ENCODE measurements at regions not wholly inside any gene's neighbourhood (a gene's known extent, or its start where the extent isn't known, plus 50 kb on each side); places are given as distances from the start of the nearest gene placed in this dataset.

DNA sequence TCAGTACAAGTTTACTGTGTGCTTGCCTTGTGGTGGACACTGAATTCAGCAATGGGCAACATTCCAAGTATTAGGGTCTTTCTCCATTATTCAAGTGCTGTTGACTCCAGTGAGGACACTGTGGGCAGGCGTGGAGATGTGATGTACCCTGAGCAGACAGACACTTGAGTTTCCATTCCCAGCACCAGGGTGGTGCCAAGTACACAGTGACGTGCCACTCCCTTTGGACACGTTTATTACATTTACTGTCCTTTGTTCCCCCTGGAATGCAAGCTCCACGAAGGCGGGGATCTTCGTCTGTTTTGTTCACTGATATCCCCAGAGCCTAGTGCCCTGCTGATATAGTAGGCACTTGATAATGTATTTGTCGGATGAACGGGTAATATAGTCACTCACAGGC lies 130.6 kb upstream of the STX18 start:
- Histone ChIP-seq H3K27ac (ENCODE audit: extremely low read depth, low read depth, low read length) (no peak overlapping the region), H3K4me1 (ENCODE audit: control insufficient read depth, insufficient read depth, low read length) (no peaks in the 10 kb centered on the region; the same call in 1 of the 2 replicates), H3K4me3 (ENCODE audit: low read depth, low read length) (no peak overlapping the region), H3K9me3 (ENCODE audit: control insufficient read depth, insufficient read depth, low read depth, low read length) (no peaks in the 10 kb centered on the region), H3K36me3 (ENCODE audit: control insufficient read depth in 2 of 2, insufficient read depth in 1 of 2, low read length in 2 of 2) (no peaks in the 10 kb centered on the region)
- TF ChIP-seq GLIS2 (tag by site-specific recombination; IDR thresholded peaks at IDR 0.05), result no peak
- no peak for TF ChIP-seq GLIS1 (tag by site-specific recombination; IDR thresholded peaks at IDR 0.05)
- TF ChIP-seq ZNF354C (tag by site-specific recombination; IDR thresholded peaks at IDR 0.05; ENCODE audit: borderline replicate concordance, low read depth), result no peak
- TF ChIP-seq ZNF549 (tag by site-specific recombination; IDR thresholded peaks at IDR 0.05), result no peak
- TF ChIP-seq ZNF274 (IDR thresholded peaks at IDR 0.05; ENCODE audit: low read length), result no peak
- no peak for TF ChIP-seq ZNF274 (tag by site-specific recombination; IDR thresholded peaks at IDR 0.05; ENCODE audit: borderline replicate concordance)
- TF ChIP-seq ZNF501 (tag by site-specific recombination; IDR thresholded peaks at IDR 0.05), result no peak
- TF ChIP-seq ZNF747 (tag by site-specific recombination; IDR thresholded peaks at IDR 0.05), result no peak
- TF ChIP-seq ZNF335 (tag by site-specific recombination; conservative IDR thresholded peaks at IDR 0.05), result no peak
- no peak for TF ChIP-seq ZNF701 (tag by site-specific recombination; IDR thresholded peaks at IDR 0.05)
- TF ChIP-seq, protein P1, sequence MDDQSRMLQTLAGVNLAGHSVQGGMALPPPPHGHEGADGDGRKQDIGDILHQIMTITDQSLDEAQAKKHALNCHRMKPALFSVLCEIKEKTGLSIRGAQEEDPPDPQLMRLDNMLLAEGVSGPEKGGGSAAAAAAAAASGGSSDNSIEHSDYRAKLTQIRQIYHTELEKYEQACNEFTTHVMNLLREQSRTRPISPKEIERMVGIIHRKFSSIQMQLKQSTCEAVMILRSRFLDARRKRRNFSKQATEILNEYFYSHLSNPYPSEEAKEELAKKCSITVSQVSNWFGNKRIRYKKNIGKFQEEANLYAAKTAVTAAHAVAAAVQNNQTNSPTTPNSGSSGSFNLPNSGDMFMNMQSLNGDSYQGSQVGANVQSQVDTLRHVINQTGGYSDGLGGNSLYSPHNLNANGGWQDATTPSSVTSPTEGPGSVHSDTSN (CRISPR knock-in tag; IDR thresholded peaks at IDR 0.05), result no peak
- no peak for TF ChIP-seq ZSCAN23 (tag by site-specific recombination; IDR thresholded peaks at IDR 0.05)
- TF ChIP-seq, protein P2, sequence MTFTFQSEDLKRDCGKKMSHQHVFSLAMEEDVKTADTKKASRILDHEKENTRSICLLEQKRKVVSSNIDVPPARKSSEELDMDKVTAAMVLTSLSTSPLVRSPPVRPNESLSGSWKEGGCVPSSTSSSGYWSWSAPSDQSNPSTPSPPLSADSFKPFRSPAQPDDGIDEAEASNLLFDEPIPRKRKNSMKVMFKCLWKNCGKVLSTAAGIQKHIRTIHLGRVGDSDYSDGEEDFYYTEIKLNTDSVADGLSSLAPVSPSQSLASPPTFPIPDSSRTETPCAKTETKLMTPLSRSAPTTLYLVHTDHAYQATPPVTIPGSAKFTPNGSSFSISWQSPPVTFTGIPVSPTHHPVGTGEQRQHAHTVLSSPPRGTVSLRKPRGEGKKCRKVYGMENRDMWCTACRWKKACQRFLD (tag by site-specific recombination; IDR thresholded peaks at IDR 0.05), result no peak
- TF ChIP-seq, protein P3, sequence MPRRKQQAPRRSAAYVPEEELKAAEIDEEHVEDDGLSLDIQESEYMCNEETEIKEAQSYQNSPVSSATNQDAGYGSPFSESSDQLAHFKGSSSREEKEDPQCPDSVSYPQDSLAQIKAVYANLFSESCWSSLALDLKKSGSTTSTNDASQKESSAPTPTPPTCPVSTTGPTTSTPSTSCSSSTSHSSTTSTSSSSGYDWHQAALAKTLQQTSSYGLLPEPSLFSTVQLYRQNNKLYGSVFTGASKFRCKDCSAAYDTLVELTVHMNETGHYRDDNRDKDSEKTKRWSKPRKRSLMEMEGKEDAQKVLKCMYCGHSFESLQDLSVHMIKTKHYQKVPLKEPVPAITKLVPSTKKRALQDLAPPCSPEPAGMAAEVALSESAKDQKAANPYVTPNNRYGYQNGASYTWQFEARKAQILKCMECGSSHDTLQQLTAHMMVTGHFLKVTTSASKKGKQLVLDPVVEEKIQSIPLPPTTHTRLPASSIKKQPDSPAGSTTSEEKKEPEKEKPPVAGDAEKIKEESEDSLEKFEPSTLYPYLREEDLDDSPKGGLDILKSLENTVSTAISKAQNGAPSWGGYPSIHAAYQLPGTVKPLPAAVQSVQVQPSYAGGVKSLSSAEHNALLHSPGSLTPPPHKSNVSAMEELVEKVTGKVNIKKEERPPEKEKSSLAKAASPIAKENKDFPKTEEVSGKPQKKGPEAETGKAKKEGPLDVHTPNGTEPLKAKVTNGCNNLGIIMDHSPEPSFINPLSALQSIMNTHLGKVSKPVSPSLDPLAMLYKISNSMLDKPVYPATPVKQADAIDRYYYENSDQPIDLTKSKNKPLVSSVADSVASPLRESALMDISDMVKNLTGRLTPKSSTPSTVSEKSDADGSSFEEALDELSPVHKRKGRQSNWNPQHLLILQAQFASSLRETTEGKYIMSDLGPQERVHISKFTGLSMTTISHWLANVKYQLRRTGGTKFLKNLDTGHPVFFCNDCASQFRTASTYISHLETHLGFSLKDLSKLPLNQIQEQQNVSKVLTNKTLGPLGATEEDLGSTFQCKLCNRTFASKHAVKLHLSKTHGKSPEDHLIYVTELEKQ (tag by site-specific recombination; IDR thresholded peaks at IDR 0.05; ENCODE audit: borderline replicate concordance), result no peak
- ChIA-PET CTCF (no interaction called here), POLR2A (no interaction called here)

DNA sequence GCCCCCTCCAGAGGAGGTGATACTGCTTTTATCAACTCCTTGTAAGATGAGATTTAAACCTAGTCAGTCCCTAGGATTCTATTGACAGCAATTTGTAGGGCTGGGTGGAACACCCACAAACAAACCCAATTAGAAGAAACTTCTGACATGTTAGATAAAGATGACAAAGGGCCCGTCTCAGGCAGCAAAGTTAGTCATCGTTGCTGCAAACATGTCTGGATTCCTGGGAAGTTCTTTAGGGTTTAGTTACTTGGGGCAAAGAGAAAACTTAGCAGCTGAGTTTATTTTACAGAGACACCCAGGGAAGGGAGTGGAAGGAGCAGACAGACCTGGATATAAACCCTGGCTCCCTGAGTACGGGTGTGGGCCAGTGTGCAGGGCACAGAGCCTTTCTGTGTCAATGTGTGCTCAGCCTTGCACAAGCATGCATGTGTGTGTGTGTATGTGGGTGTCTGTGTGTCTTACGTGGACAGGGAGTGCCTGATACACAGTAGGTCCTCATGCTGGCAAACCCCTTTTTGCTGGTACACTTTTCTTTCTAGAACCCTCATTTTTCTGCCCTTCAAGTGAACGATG lies 130.0 kb upstream of the STX18 start:
- POLR2A ChIA-PET, result no interaction called here
- no peaks in the 10 kb centered on the region for H3K36me3 ChIP-seq (ENCODE audit: control insufficient read depth in 2 of 2, insufficient read depth in 1 of 2, low read length in 2 of 2)
- CTCF ChIA-PET, result no interaction called here
- no peaks in the 10 kb centered on the region; the same call in 1 of the 2 replicates for H3K4me1 ChIP-seq (ENCODE audit: control insufficient read depth, insufficient read depth, low read length)
- H3K9me3 ChIP-seq (ENCODE audit: control insufficient read depth, insufficient read depth, low read depth, low read length), result no peaks in the 10 kb centered on the region
- H3K27ac ChIP-seq (ENCODE audit: extremely low read depth, low read depth, low read length), result no peak overlapping the region
- no peak overlapping the region for H3K4me3 ChIP-seq (ENCODE audit: low read depth, low read length)
- TF ChIP-seq ZFP3 (tag by site-specific recombination; IDR thresholded peaks at IDR 0.05; ENCODE audit: low read depth) (no peak), ZNF621 (tag by site-specific recombination; IDR thresholded peaks at IDR 0.05) (no peak), MZF1 (tag by site-specific recombination; IDR thresholded peaks at IDR 0.05; ENCODE audit: borderline replicate concordance) (no peak), ZNF560 (tag by site-specific recombination; IDR thresholded peaks at IDR 0.05; ENCODE audit: borderline replicate concordance) (no peak), ZNF747 (tag by site-specific recombination; IDR thresholded peaks at IDR 0.05) (no peak), ZBTB21 (tag by site-specific recombination; IDR thresholded peaks at IDR 0.05) (no peak), ZBTB20 (tag by site-specific recombination; IDR thresholded peaks at IDR 0.05) (no peak), ZNF433 (tag by site-specific recombination; IDR thresholded peaks at IDR 0.05; ENCODE audit: low read depth) (no peak), ZNF768 (tag by site-specific recombination; IDR thresholded peaks at IDR 0.05) (no peak), ZNF302 (tag by site-specific recombination; IDR thresholded peaks at IDR 0.05; ENCODE audit: low read depth) (no peak), ZNF23 (tag by site-specific recombination; IDR thresholded peaks at IDR 0.05; ENCODE audit: borderline replicate concordance) (no peak), ZNF274 (IDR thresholded peaks at IDR 0.05; ENCODE audit: low read length) (no peak), ZNF274 (tag by site-specific recombination; IDR thresholded peaks at IDR 0.05; ENCODE audit: borderline replicate concordance) (no peak), TCF7L2 (IDR thresholded peaks at IDR 0.05; ENCODE audit: borderline replicate concordance, low read depth, low read length) (no peak)
- TF ChIP-seq, protein P4, sequence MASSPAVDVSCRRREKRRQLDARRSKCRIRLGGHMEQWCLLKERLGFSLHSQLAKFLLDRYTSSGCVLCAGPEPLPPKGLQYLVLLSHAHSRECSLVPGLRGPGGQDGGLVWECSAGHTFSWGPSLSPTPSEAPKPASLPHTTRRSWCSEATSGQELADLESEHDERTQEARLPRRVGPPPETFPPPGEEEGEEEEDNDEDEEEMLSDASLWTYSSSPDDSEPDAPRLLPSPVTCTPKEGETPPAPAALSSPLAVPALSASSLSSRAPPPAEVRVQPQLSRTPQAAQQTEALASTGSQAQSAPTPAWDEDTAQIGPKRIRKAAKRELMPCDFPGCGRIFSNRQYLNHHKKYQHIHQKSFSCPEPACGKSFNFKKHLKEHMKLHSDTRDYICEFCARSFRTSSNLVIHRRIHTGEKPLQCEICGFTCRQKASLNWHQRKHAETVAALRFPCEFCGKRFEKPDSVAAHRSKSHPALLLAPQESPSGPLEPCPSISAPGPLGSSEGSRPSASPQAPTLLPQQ (tag by site-specific recombination; IDR thresholded peaks at IDR 0.05), result no peak
- TF ChIP-seq, protein P5, sequence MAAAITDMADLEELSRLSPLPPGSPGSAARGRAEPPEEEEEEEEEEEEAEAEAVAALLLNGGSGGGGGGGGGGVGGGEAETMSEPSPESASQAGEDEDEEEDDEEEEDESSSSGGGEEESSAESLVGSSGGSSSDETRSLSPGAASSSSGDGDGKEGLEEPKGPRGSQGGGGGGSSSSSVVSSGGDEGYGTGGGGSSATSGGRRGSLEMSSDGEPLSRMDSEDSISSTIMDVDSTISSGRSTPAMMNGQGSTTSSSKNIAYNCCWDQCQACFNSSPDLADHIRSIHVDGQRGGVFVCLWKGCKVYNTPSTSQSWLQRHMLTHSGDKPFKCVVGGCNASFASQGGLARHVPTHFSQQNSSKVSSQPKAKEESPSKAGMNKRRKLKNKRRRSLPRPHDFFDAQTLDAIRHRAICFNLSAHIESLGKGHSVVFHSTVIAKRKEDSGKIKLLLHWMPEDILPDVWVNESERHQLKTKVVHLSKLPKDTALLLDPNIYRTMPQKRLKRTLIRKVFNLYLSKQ (tag by site-specific recombination; IDR thresholded peaks at IDR 0.05; ENCODE audit: borderline replicate concordance), result no peak

Data from HEK293 (cell line).